GM12872 (cell line): ENCODE measurements at regions not wholly inside any gene's neighbourhood (a gene's known extent, or its start where the extent isn't known, plus 50 kb on each side); places are given as distances from the start of the nearest gene placed in this dataset.

Experiments
- TF ChIP-seq, protein P1 (sequence below): IDR thresholded peaks from 3 replicates; pipeline ENCODE4 v1.5.1; 2011; ENCODE audit warnings: low read depth, mild to moderate bottlenecking, low read length, moderate library complexity; ENCODE audit not compliant: insufficient read depth

DNA sequence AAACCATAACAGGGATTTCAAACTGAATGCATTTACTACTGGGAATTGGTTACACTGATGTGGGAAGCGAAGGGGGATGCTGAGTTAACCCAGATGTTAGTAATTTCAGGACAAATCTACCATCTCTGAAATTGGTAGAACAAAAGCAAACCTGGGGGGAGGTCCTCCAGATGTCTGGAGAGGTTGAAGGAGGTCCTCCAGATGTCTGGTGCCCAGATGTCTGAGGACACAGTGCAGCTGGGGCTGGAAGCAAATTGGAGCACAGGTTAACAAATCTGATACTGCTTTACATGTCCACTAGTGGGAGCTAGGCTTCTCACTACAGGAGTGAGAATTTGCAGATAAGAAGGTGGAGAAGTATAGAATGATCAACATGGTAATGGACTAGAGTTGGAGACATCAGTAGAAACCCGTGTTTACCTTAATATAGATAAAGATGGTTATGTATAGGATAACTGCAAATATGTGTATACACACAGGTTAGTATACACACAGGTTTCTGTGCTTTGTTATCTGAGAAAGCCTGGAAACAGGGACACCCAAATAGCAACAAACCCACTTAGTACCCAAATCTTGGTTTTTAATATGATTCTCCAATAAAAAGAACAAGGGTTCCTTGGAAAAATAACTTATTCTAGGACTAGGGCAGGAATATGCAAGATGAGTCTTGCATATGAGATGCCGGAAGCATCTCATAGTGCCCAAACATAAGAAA lies 162.5 kb downstream of the C12orf50 start:
- TF ChIP-seq, protein P1, sequence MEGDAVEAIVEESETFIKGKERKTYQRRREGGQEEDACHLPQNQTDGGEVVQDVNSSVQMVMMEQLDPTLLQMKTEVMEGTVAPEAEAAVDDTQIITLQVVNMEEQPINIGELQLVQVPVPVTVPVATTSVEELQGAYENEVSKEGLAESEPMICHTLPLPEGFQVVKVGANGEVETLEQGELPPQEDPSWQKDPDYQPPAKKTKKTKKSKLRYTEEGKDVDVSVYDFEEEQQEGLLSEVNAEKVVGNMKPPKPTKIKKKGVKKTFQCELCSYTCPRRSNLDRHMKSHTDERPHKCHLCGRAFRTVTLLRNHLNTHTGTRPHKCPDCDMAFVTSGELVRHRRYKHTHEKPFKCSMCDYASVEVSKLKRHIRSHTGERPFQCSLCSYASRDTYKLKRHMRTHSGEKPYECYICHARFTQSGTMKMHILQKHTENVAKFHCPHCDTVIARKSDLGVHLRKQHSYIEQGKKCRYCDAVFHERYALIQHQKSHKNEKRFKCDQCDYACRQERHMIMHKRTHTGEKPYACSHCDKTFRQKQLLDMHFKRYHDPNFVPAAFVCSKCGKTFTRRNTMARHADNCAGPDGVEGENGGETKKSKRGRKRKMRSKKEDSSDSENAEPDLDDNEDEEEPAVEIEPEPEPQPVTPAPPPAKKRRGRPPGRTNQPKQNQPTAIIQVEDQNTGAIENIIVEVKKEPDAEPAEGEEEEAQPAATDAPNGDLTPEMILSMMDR, result peak; percentile 62

DNA sequence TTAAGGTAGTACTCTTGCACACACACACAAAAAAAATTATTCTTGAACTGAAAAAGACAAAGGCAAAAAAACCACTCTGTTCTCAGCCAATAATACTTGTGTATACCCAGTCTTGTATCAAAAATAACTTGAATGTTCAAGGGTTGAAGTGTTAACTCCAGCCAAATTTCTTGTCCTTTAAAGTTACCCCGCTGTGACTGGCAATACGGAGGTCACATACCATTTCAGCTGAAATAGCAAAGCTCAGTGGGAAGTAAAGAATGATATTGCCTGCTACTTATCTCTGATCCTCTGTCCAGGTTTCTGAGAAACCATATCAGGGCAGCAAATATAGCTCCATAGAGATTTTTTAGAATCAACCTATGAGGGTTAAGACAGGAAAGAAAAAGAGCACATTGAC lies 167.4 kb downstream of the C12orf50 start:
- TF ChIP-seq, protein P1, result no peak

DNA sequence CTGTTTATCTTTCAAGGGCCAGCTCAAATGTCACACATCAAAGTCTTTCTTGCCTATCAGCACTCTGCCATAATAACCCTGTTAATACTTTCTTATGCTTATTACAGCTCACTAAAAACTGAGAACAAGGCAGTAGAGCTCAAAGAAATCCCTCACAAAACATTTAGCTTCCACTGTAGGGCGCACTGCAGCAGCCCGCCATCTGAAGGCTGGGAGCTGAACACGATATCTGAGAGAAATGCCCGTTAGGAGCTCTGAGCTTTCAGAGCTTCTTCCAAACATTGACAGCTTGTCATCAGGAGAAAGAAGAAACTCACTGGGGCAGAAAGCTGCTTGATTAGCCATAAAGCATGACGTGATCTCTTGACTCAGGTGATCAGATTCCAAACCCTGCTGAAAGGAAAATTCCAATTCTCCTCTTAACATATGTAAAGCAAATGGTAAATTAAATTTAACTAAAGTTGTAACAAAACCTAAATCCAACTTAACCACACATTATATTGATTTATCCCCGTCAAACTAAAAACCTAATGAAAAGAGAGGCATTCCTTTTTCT lies 175.7 kb downstream of the C12orf50 start:
- TF ChIP-seq, protein P1, result no peak

DNA sequence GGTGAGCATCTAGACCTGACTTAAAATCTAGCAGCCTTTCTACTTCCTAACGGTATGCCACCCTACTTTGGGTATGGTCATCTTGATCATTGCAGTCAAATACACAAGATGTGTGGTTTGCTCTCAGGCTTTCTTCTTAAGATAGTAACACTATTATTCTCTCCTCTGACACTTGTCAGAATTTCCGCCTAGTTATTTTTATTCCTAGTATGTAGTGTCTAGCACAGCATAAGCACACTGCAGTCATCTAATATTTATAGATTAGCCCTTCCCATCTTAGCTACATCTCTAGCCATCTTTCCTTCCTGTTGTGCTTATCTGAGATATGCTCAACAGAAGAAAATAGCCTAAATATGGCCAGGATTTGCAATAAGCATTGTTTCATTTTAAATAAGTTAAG lies 180.1 kb downstream of the C12orf50 start:
- TF ChIP-seq, protein P1, result no peak

DNA sequence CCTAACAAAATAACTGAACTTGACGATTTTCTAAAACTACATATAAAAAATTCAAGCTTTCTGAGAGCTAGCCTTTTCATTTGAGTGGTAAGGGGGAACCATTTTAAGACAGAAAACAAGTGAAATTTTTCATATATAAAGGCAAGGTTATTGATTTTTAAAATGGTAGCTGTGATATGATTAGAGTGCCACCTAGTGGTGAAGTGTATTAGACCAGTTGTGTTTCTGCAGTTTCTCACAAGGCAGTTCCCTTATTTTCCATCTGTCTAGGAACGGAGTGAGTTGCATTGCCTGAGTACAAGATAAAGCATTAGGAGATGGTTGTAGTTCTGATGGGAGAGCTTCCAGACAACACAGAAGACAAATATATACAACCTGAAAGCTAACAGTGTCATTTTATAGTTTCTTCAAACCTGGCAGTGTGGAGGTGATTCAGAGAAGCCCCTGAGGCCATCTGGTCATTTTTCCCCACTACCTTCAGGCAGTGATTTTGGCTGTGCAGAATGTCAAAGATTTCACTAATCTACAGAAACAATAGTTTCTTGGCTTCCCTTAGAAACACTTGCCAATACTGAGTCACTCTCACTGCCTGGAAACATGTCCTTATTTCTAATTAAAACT lies 180.8 kb downstream of the C12orf50 start:
- TF ChIP-seq, protein P1, result peak; percentile 76

DNA sequence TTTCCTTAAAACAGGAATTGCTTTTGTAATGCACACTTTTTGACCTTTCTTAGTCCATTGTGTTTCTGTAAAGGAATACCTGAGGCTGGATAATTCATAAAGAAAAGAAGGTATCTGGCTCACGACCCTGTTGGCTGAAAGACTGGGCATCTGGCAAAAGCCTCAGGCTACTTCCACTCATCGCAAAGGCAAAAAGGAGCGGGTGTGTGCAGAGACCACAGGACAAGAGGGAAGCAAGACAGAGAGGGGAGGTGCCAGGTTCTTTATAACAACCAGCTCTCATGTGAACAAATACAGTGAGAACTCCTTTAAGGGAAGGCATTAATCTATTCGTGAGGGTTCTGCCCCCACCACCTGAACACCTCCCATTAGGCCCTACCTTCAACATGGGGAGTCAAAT lies 182.1 kb downstream of the C12orf50 start:
- TF ChIP-seq, protein P1, result no peak

DNA sequence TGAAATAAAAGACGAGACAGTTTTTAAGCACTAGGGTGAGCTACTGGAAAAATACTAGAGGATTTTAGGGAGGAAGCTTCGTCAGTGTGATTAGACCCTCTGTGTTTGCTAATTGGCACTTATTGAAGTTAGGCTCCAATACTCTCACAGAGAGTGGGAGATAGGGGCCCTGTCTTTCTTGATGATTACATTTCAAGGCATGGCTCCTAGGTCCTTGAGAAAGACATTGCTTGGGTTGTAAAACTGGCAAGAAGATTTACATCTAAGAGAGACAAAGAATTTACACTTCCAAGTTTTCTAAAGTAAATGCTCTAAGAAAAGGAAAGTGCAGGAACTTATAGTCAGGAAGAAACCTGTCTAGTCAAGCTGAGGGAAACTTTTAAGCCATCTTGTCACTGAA lies 183.2 kb downstream of the C12orf50 start:
- TF ChIP-seq, protein P1, result no peak
